ENCODE measurements at regions not wholly inside any gene's neighbourhood (a gene's known extent, or its start where the extent isn't known, plus 50 kb on each side); places are given as distances from the start of the nearest gene placed in this dataset.
"Not testable (repeated sequence)": the region's sequence is repeated elsewhere in the genome, so short reads cannot be mapped to it uniquely, and the experiment has no call there.

DNA sequence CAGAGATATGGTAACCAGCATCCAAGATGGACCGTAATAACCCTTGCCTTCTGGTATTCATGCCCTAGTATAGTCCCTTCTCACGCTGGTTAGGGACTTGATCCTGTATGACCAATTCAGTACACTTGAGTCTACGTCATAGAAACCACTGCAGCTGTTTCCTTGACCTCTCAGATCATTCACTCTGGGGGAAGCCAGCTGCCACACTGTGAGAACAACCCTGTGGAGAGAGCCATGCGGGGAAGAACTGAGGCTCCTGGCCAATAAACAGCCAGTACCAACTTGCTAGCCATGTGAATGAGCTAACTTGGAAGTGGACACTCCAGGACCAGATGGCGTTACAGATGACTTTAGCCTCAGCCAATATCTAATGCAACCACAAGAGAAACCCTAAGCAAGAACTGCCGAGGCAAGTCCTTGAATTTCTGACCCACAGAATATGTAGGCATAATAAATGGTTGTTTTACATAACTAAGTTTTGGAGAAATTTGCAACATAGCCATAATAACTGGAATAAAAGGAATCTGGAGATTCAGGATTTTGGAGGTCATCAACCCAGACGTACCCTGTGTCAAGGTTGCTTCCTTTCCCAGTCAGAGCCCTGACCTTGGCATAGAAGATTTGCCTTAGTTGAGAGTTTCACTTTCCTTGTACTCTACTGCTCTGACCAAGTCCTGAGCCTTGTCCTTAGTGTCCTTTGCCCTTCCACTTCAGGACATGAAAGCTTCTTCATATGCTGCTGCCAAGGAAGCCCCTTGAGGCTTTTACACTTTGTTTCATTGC lies 87.3 kb upstream of the ZNF81 start:
- DNase-seq = no peak
- no peaks in the 10 kb centered on the region for H3K4me1 ChIP-seq

DNA sequence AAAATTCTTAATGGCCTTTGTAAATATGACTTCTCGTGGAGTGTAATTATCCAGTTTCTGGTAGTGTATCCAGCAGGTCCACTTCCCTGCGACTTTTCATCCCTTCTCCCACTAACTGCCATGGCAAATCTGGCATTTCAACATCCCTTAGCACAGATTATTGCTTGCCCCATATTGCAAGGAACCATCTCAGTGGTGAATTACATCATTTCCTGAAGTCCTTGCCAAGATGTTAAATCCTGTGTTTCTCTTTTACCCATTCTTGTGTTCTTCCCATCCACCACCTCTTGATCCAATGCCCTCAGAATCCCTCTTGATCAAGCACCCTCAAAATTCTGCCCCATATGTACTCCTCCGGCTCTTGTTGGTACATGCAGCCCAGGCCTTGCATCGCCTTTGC lies 88.1 kb upstream of the ZNF81 start:
- Histone ChIP-seq H3K27ac (no peak overlapping the region), H3K27me3 (no peaks in the 10 kb centered on the region), H3K36me3 (no peaks in the 10 kb centered on the region), H3K4me1 (no peaks in the 10 kb centered on the region), H3K9ac (ENCODE audit: low read depth in 2 of 2, low read length in 2 of 2) (no peak overlapping the region), H3K9me3 (no peaks in the 10 kb centered on the region), H3K4me3 (no peak overlapping the region)
- intact Hi-C loops (cut with DNase I) = no loop called here
- no peak for DNase-seq
- TF ChIP-seq CTCF (IDR thresholded peaks at IDR 0.05) = no peak

More for the DNA sequence above, 87.3 kb upstream of the ZNF81 start:
- H3K36me3 ChIP-seq = no peaks in the 10 kb centered on the region
- no peak overlapping the region for H3K27ac ChIP-seq
- intact Hi-C loops (cut with DNase I) = no loop called here
- no peaks in the 10 kb centered on the region for H3K27me3 ChIP-seq
- H3K9ac ChIP-seq (ENCODE audit: low read depth in 2 of 2, low read length in 2 of 2) = no peak overlapping the region
- no peaks in the 10 kb centered on the region for H3K9me3 ChIP-seq
- no peak for TF ChIP-seq CTCF (IDR thresholded peaks at IDR 0.05)
- no peak overlapping the region for H3K4me3 ChIP-seq

DNA sequence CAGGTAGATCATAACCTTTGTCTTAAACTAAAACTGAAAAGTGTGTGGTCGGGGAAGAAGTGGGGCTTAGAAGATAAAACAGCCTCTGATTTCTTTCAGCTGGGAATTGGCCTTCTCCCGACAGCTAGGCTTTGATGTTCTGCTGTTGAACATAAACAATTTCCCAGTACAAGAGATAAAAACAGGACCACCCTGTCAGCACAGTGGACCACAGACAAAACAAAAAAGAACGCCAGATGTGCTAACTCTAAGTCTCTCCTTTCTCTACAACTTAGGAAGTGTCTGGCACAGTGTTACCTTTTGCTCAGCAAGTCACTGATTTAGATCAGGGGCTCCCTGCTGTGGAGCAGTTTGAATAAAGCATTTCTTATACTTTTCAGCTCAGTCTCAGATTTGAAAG lies 87.5 kb upstream of the UXT start:
- Histone ChIP-seq H3K9me3 (no peaks in the 10 kb centered on the region), H3K4me3 (no peak overlapping the region), H3K27ac (no peak overlapping the region), H3K9ac (ENCODE audit: low read depth in 2 of 2, low read length in 2 of 2) (no peak overlapping the region), H3K36me3 (no peaks in the 10 kb centered on the region), H3K4me1 (no peaks in the 10 kb centered on the region), H3K27me3 (no peaks in the 10 kb centered on the region)
- intact Hi-C loops (cut with DNase I) = no loop called here
- no peak for DNase-seq
- no peak for TF ChIP-seq CTCF (IDR thresholded peaks at IDR 0.05)

GRCh38 chrX:47745416-47745815 lies 86.4 kb upstream of the UXT start:
- Histone ChIP-seq H3K4me1 (no peaks in the 10 kb centered on the region), H3K9me3 (no peaks in the 10 kb centered on the region), H3K4me3 (no peak overlapping the region), H3K27me3 (no peaks in the 10 kb centered on the region), H3K9ac (ENCODE audit: low read depth in 2 of 2, low read length in 2 of 2) (no peak overlapping the region), H3K27ac (no peak overlapping the region), H3K36me3 (no peaks in the 10 kb centered on the region)
- DNase-seq = no peak
- intact Hi-C loops (cut with DNase I) = no loop called here
- no peak for TF ChIP-seq CTCF (IDR thresholded peaks at IDR 0.05)

DNA sequence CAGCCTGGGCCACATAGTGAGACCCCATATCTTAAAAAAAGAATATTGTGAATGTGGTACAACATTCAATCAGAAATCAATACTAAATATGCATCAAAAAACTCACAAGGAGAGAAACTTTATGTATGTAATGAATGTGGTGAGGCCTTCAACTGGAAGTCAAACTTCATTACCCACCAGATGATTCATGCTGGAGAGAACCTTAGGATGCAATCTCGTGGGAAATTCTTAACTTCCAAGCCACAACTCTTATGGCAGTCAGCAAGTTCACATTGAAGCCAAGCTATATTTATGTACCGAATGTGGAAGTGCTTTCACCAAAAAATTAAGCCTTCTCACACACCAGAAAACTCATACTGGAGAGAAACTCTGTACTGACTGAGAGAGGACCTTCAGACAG lies 84.5 kb upstream of the UXT start:
- Histone ChIP-seq H3K4me3 (no peak overlapping the region), H3K27ac (no peak overlapping the region), H3K4me1 (no peaks in the 10 kb centered on the region), H3K27me3 (no peaks in the 10 kb centered on the region), H3K9ac (ENCODE audit: low read depth in 2 of 2, low read length in 2 of 2) (no peak overlapping the region), H3K9me3 (no peaks in the 10 kb centered on the region), H3K36me3 (no peaks in the 10 kb centered on the region)
- no peak for DNase-seq
- no peak for TF ChIP-seq CTCF (IDR thresholded peaks at IDR 0.05)
- intact Hi-C loops (cut with DNase I) = no loop called here

GRCh38 chrX:47738870-47739269 lies 79.9 kb upstream of the UXT start:
- H3K9ac ChIP-seq (ENCODE audit: low read depth in 2 of 2, low read length in 2 of 2); H3K9me3 ChIP-seq; intact Hi-C loops (cut with DNase I); H3K4me3 ChIP-seq; DNase-seq; H3K27me3 ChIP-seq; H3K36me3 ChIP-seq; H3K27ac ChIP-seq; H3K4me1 ChIP-seq: not testable (repeated sequence)
